ENCODE measurements at regions not wholly inside any gene's neighbourhood (a gene's known extent, or its start where the extent isn't known, plus 50 kb on each side); places are given as distances from the start of the nearest gene placed in this dataset.
"Not testable (repeated sequence)": the region's sequence is repeated elsewhere in the genome, so short reads cannot be mapped to it uniquely, and the experiment has no call there.

- Histone ChIP-seq H3K27ac (ENCODE audit: low read length) (no peak overlapping the region), H3K9me3 (no peaks in the 10 kb centered on the region), H3K27me3 (replicated peaks in 1 of 2; ENCODE audit: control insufficient read depth in 2 of 2, extremely low read depth in 1 of 2, insufficient read depth in 2 of 2, low read length in 1 of 2) (no peaks in the 10 kb centered on the region), H3K4me3 (ENCODE audit: control insufficient read depth in 1 of 2, extremely low read depth in 1 of 2, low read length in 1 of 2) (no peak overlapping the region), H3K36me3 (ENCODE audit: control insufficient read depth in 2 of 2, extremely low read depth in 1 of 2, insufficient read depth in 1 of 2, low read length in 1 of 2) (no peaks in the 10 kb centered on the region), H3K4me1 (ENCODE audit: control insufficient read depth in 1 of 2, extremely low read depth in 1 of 2, insufficient read depth in 2 of 2, low read length in 2 of 2) (no peaks in the 10 kb centered on the region)
- Mint-ChIP-seq H3K27ac (no peak overlapping the region), H3K9me3 (peaks cover 10 to 19% (median 15%) of the 10 kb centered on the region in 3 donors), H3K4me3 (no peak overlapping the region), H3K27me3 (no peaks in the 10 kb centered on the region), H3K36me3 (no peaks in the 10 kb centered on the region), H3K4me1 (no peaks in the 10 kb centered on the region)
- CTCF ChIA-PET, result interaction anchor here in 1 of 2 donors (0.6 kb wide), 1 partner anchor 1246 kb away, joined by 3 read pairs; no protein-coding TSS in a partner anchor
- no peak for ATAC-seq (replicated peaks in 1 of 4)
- DNase-seq, result no peak
- POLR2A ChIA-PET, result no interaction called here
Measured at GRCh38 chr9:106085479-106085878, 391.1 kb downstream of the TMEM38B start.

DNA sequence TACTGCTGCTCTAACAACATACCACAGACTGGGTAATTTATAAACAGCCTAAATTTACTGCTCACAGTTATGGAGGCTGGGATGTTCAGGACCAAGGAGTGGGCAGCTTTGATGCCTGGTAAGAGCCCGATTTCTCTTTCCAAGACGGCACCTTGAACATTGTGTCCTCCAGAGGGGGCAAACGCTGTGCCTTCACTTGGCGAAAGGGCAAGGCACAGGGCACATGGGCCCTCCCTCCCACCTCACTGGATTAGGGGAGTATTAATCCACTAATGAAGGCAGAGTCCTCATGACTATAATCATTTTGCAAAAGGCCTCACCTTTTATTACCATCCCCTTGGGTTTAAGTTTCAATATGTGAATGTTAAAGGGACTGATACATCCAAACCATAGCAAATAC is 397.7 kb downstream of the TMEM38B start:
- H3K36me3 Mint-ChIP-seq, result no peaks in the 10 kb centered on the region
- H3K4me1 Mint-ChIP-seq, result no peaks in the 10 kb centered on the region
- Histone ChIP-seq H3K27me3 (replicated peaks in 1 of 2; ENCODE audit: control insufficient read depth in 2 of 2, extremely low read depth in 1 of 2, insufficient read depth in 2 of 2, low read length in 1 of 2) (no peaks in the 10 kb centered on the region), H3K36me3 (ENCODE audit: control insufficient read depth in 2 of 2, extremely low read depth in 1 of 2, insufficient read depth in 1 of 2, low read length in 1 of 2) (no peaks in the 10 kb centered on the region), H3K9me3 (no peaks in the 10 kb centered on the region), H3K27ac (ENCODE audit: low read length) (no peak overlapping the region), H3K4me1 (ENCODE audit: control insufficient read depth in 1 of 2, extremely low read depth in 1 of 2, insufficient read depth in 2 of 2, low read length in 2 of 2) (no peaks in the 10 kb centered on the region), H3K4me3 (ENCODE audit: control insufficient read depth in 1 of 2, extremely low read depth in 1 of 2, low read length in 1 of 2) (no peak overlapping the region)
- H3K27me3 Mint-ChIP-seq, result no peaks in the 10 kb centered on the region
- H3K4me3 Mint-ChIP-seq, result no peak overlapping the region
- ATAC-seq (replicated peaks in 1 of 4) (no peak), DNase-seq (no peak)
- peaks cover 10 to 33% (median 16%) of the 10 kb centered on the region in 3 donors for H3K9me3 Mint-ChIP-seq
- no CpG with 5 or more reads among the region's 4 CpGs for WGBS (ENCODE audit: insufficient coverage)
- no peak overlapping the region for H3K27ac Mint-ChIP-seq
- CTCF ChIA-PET, result no interaction called here
- POLR2A ChIA-PET, result no interaction called here

DNA sequence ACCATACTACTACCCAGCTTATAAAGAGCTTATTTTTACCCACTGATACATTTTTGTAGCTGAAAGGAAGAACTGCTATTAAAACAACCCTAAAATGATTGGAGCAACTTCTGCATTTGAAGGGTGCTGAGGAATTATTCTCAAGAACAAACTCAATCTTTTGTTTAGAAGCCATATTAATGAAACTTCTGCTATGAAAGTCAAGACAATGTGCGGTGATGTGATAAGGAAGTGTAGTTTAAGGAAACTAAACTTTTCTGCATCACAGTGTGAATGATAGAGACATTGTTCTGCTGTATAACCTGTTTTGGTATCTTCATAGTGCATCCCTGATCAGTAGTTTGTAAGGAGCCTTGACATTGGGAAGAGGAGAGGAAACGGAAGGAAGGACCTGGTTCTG is 408.5 kb downstream of the TMEM38B start:
- ChIA-PET CTCF (no interaction called here), POLR2A (no interaction called here)
- Mint-ChIP-seq H3K27me3 (no peaks in the 10 kb centered on the region), H3K36me3 (no peaks in the 10 kb centered on the region), H3K27ac (no peak overlapping the region), H3K9me3 (peaks cover 3 to 16% (median 11%) of the 10 kb centered on the region in 3 donors), H3K4me3 (no peak overlapping the region), H3K4me1 (no peaks in the 10 kb centered on the region)
- no peaks in the 10 kb centered on the region for H3K9me3 ChIP-seq
- no peak overlapping the region for H3K4me3 ChIP-seq (ENCODE audit: control insufficient read depth in 1 of 2, extremely low read depth in 1 of 2, low read length in 1 of 2)
- H3K4me1 ChIP-seq (ENCODE audit: control insufficient read depth in 1 of 2, extremely low read depth in 1 of 2, insufficient read depth in 2 of 2, low read length in 2 of 2), result no peaks in the 10 kb centered on the region
- H3K27ac ChIP-seq (ENCODE audit: low read length), result no peak overlapping the region
- H3K27me3 ChIP-seq (replicated peaks in 1 of 2; ENCODE audit: control insufficient read depth in 2 of 2, extremely low read depth in 1 of 2, insufficient read depth in 2 of 2, low read length in 1 of 2), result no peaks in the 10 kb centered on the region
- H3K36me3 ChIP-seq (ENCODE audit: control insufficient read depth in 2 of 2, extremely low read depth in 1 of 2, insufficient read depth in 1 of 2, low read length in 1 of 2), result no peaks in the 10 kb centered on the region
- 79% methylated on average over 2 of the region's 2 CpGs for WGBS (ENCODE audit: insufficient coverage)
- ATAC-seq (replicated peaks in 1 of 4) (no peak), DNase-seq (no peak)

- ATAC-seq (replicated peaks in 1 of 4) (no peak), DNase-seq (no peak)
- POLR2A ChIA-PET, result no interaction called here
- no peak overlapping the region for H3K27ac ChIP-seq (ENCODE audit: low read length)
- H3K4me1 ChIP-seq (ENCODE audit: control insufficient read depth in 1 of 2, extremely low read depth in 1 of 2, insufficient read depth in 2 of 2, low read length in 2 of 2), result no peaks in the 10 kb centered on the region
- H3K27ac Mint-ChIP-seq, result no peak overlapping the region
- no peaks in the 10 kb centered on the region for H3K9me3 ChIP-seq
- H3K27me3 ChIP-seq (replicated peaks in 1 of 2; ENCODE audit: control insufficient read depth in 2 of 2, extremely low read depth in 1 of 2, insufficient read depth in 2 of 2, low read length in 1 of 2), result no peaks in the 10 kb centered on the region
- peaks cover 3 to 25% (median 19%) of the 10 kb centered on the region in 3 donors for H3K9me3 Mint-ChIP-seq
- CTCF ChIA-PET, result no interaction called here
- H3K4me3 ChIP-seq (ENCODE audit: control insufficient read depth in 1 of 2, extremely low read depth in 1 of 2, low read length in 1 of 2), result no peak overlapping the region
- no peaks in the 10 kb centered on the region for H3K4me1 Mint-ChIP-seq
- H3K4me3 Mint-ChIP-seq, result no peak overlapping the region
- no peaks in the 10 kb centered on the region for H3K27me3 Mint-ChIP-seq
- H3K36me3 Mint-ChIP-seq, result no peaks in the 10 kb centered on the region
- no peaks in the 10 kb centered on the region for H3K36me3 ChIP-seq (ENCODE audit: control insufficient read depth in 2 of 2, extremely low read depth in 1 of 2, insufficient read depth in 1 of 2, low read length in 1 of 2)
Measured at GRCh38 chr9:106104887-106105286, 410.5 kb downstream of the TMEM38B start.

DNA sequence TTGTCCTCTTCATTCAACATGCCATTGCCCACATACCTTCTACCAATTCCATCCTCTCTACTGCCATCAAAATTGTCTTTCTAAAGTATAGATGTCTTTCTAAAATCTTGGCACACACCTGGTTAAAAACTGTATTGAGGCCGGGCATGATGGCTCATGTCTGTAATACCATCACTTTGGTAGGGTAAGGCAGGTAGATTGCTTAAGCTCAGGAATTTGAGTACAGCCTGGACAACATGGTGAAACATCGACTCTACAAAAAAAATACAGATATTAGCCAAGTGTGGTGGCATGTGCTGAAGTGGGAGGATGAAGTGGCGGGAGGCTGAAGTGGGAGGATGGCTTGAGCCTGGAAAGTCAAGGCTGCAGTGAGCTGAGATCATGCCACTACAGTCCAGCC is 412.1 kb downstream of the TMEM38B start:
- no peaks in the 10 kb centered on the region for H3K27me3 ChIP-seq (replicated peaks in 1 of 2; ENCODE audit: control insufficient read depth in 2 of 2, extremely low read depth in 1 of 2, insufficient read depth in 2 of 2, low read length in 1 of 2)
- ChIA-PET CTCF (no interaction called here), POLR2A (no interaction called here)
- Mint-ChIP-seq H3K27ac (no peak overlapping the region), H3K4me1 (no peaks in the 10 kb centered on the region), H3K27me3 (no peaks in the 10 kb centered on the region), H3K36me3 (no peaks in the 10 kb centered on the region), H3K4me3 (no peak overlapping the region), H3K9me3 (peaks cover 0 to 25% (median 17%) of the 10 kb centered on the region in 3 donors)
- ATAC-seq (replicated peaks in 1 of 4), result no peak
- no peak overlapping the region for H3K27ac ChIP-seq (ENCODE audit: low read length)
- H3K4me3 ChIP-seq (ENCODE audit: control insufficient read depth in 1 of 2, extremely low read depth in 1 of 2, low read length in 1 of 2), result no peak overlapping the region
- no peaks in the 10 kb centered on the region for H3K9me3 ChIP-seq
- DNase-seq, result no peak
- no peaks in the 10 kb centered on the region for H3K36me3 ChIP-seq (ENCODE audit: control insufficient read depth in 2 of 2, extremely low read depth in 1 of 2, insufficient read depth in 1 of 2, low read length in 1 of 2)
- 100% methylated on average over 2 of the region's 3 CpGs for WGBS (ENCODE audit: insufficient coverage)
- H3K4me1 ChIP-seq (ENCODE audit: control insufficient read depth in 1 of 2, extremely low read depth in 1 of 2, insufficient read depth in 2 of 2, low read length in 2 of 2), result no peaks in the 10 kb centered on the region

GRCh38 chr9:106107716-106108115 is 413.4 kb downstream of the TMEM38B start:
- H3K36me3 ChIP-seq (ENCODE audit: control insufficient read depth in 2 of 2, extremely low read depth in 1 of 2, insufficient read depth in 1 of 2, low read length in 1 of 2), result no peaks in the 10 kb centered on the region
- no peak for ATAC-seq (replicated peaks in 1 of 4)
- H3K27me3 ChIP-seq (replicated peaks in 1 of 2; ENCODE audit: control insufficient read depth in 2 of 2, extremely low read depth in 1 of 2, insufficient read depth in 2 of 2, low read length in 1 of 2), result no peaks in the 10 kb centered on the region
- Mint-ChIP-seq H3K27ac (no peak overlapping the region), H3K27me3 (no peaks in the 10 kb centered on the region), H3K36me3 (no peaks in the 10 kb centered on the region), H3K4me3 (no peak overlapping the region), H3K4me1 (no peaks in the 10 kb centered on the region), H3K9me3 (peaks cover 0 to 25% (median 12%) of the 10 kb centered on the region in 3 donors)
- no peak overlapping the region for H3K27ac ChIP-seq (ENCODE audit: low read length)
- CTCF ChIA-PET, result no interaction called here
- POLR2A ChIA-PET, result no interaction called here
- H3K9me3 ChIP-seq, result no peaks in the 10 kb centered on the region
- no peak for DNase-seq
- 75% methylated on average over 1 of the region's 2 CpGs for WGBS (ENCODE audit: insufficient coverage)
- H3K4me1 ChIP-seq (ENCODE audit: control insufficient read depth in 1 of 2, extremely low read depth in 1 of 2, insufficient read depth in 2 of 2, low read length in 2 of 2), result no peaks in the 10 kb centered on the region
- no peak overlapping the region for H3K4me3 ChIP-seq (ENCODE audit: control insufficient read depth in 1 of 2, extremely low read depth in 1 of 2, low read length in 1 of 2)

- H3K4me3 ChIP-seq (ENCODE audit: control insufficient read depth in 1 of 2, extremely low read depth in 1 of 2, low read length in 1 of 2); H3K4me1 ChIP-seq (ENCODE audit: control insufficient read depth in 1 of 2, extremely low read depth in 1 of 2, insufficient read depth in 2 of 2, low read length in 2 of 2); ATAC-seq (replicated peaks in 1 of 4); H3K4me1 Mint-ChIP-seq; H3K9me3 ChIP-seq; H3K36me3 ChIP-seq (ENCODE audit: control insufficient read depth in 2 of 2, extremely low read depth in 1 of 2, insufficient read depth in 1 of 2, low read length in 1 of 2); H3K27me3 Mint-ChIP-seq; H3K4me3 Mint-ChIP-seq; H3K27me3 ChIP-seq (replicated peaks in 1 of 2; ENCODE audit: control insufficient read depth in 2 of 2, extremely low read depth in 1 of 2, insufficient read depth in 2 of 2, low read length in 1 of 2); CTCF ChIA-PET; H3K27ac ChIP-seq (ENCODE audit: low read length); H3K36me3 Mint-ChIP-seq; DNase-seq; POLR2A ChIA-PET; H3K27ac Mint-ChIP-seq: not testable (repeated sequence)
- WGBS (ENCODE audit: insufficient coverage), result 56% methylated on average over 1 of the region's 3 CpGs
- peaks cover 0 to 25% (median 15%) of the 10 kb centered on the region in 3 donors for H3K9me3 Mint-ChIP-seq
Measured at GRCh38 chr9:106109706-106110105, 415.4 kb downstream of the TMEM38B start.

Data from T-cell (primary cell).